Chondrocyte (in vitro differentiated cells): ENCODE measurements at regions not wholly inside any gene's neighbourhood (a gene's known extent, or its start where the extent isn't known, plus 50 kb on each side); places are given as distances from the start of the nearest gene placed in this dataset.

Experiments
- DNase-seq: peaks from one replicate; pipeline ENCODE4 v3.0.0; 2021; ENCODE audit warnings: mixed read lengths, low spot score
- H3K27ac Mint-ChIP-seq: one replicate; pipeline ENCODE4 v1.8.0; 2021; ENCODE audit warnings: mild to moderate bottlenecking, moderate library complexity, mixed read lengths; ENCODE audit not compliant: unreplicated experiment
- H3K27me3 Mint-ChIP-seq: 2 replicates; pipeline ENCODE4 v1.8.0; 2021; ENCODE audit warnings: low read depth, mixed read lengths
- H3K36me3 Mint-ChIP-seq: 2 replicates; pipeline ENCODE4 v1.8.0; 2021; ENCODE audit warnings: low read depth, mixed read lengths
- H3K4me1 Mint-ChIP-seq: 2 replicates; pipeline ENCODE4 v1.8.0; 2021; ENCODE audit warnings: low read depth, mild to moderate bottlenecking, mixed read lengths
- H3K4me3 Mint-ChIP-seq: one replicate; pipeline ENCODE4 v1.8.0; 2021; ENCODE audit warnings: mild to moderate bottlenecking, moderate library complexity, mixed read lengths; ENCODE audit not compliant: unreplicated experiment
- H3K9me3 Mint-ChIP-seq: 2 replicates; pipeline ENCODE4 v1.8.0; 2021; ENCODE audit warnings: low read depth, mixed read lengths
- TF ChIP-seq, protein P1 (sequence below): fragments of 200-600 bp; sonication (generic); IDR thresholded peaks from 2 replicates; pipeline ENCODE4 v1.5.0; 2021; ENCODE audit warnings: antibody characterized with exemption, mild to moderate bottlenecking, moderate library complexity

DNA sequence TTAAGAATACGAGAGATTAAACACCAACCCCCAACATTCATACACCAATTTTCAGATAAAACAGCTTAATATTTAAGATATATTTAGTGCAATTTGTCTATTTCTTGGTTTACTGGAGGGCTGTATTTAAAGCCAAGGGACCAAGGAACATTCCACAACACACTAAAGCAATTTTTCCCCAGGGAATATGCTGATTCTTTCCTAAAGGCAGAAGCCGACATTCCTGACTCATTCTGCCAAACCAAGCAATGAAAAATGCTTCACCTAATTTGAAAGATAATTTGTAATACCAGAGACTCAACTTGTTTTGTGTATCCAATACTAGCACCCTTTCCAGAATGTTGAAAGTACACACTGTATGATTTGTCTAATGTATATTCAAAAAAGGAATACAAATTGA lies 1267.6 kb upstream of the PIK3C3 start:
- H3K27ac Mint-ChIP-seq: no peak overlapping the region
- no peak for DNase-seq
- H3K4me1 Mint-ChIP-seq: peaks cover 8% of the 10 kb centered on the region
- no peaks in the 10 kb centered on the region for H3K36me3 Mint-ChIP-seq
- H3K27me3 Mint-ChIP-seq: no peaks in the 10 kb centered on the region
- TF ChIP-seq, protein P1, sequence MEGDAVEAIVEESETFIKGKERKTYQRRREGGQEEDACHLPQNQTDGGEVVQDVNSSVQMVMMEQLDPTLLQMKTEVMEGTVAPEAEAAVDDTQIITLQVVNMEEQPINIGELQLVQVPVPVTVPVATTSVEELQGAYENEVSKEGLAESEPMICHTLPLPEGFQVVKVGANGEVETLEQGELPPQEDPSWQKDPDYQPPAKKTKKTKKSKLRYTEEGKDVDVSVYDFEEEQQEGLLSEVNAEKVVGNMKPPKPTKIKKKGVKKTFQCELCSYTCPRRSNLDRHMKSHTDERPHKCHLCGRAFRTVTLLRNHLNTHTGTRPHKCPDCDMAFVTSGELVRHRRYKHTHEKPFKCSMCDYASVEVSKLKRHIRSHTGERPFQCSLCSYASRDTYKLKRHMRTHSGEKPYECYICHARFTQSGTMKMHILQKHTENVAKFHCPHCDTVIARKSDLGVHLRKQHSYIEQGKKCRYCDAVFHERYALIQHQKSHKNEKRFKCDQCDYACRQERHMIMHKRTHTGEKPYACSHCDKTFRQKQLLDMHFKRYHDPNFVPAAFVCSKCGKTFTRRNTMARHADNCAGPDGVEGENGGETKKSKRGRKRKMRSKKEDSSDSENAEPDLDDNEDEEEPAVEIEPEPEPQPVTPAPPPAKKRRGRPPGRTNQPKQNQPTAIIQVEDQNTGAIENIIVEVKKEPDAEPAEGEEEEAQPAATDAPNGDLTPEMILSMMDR: no peak
- no peaks in the 10 kb centered on the region for H3K9me3 Mint-ChIP-seq
- no peak overlapping the region for H3K4me3 Mint-ChIP-seq

DNA sequence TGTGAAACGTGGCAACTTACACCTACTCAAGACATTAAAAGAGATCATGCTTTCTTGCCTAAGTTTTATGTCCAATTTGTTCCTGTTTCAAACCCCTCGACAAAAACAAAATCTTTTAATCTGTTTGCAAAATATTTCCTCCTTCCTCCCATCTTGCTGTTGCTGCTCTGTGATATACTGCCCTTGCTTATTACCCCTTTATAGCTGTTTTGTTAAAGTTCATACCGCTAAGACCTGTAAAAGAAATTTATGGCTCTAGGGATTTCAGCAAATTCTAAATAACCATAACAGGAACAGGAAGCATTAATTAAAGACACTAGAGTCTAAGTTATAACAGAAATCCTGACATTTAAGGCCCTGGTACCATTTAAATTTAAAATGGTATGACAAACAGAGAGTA lies 1268.2 kb upstream of the PIK3C3 start:
- no peak overlapping the region for H3K27ac Mint-ChIP-seq
- no peak overlapping the region for H3K4me3 Mint-ChIP-seq
- H3K9me3 Mint-ChIP-seq: no peaks in the 10 kb centered on the region
- no peak for DNase-seq
- TF ChIP-seq, protein P1: no peak
- H3K27me3 Mint-ChIP-seq: no peaks in the 10 kb centered on the region
- no peaks in the 10 kb centered on the region for H3K36me3 Mint-ChIP-seq
- peaks cover 8% of the 10 kb centered on the region for H3K4me1 Mint-ChIP-seq

DNA sequence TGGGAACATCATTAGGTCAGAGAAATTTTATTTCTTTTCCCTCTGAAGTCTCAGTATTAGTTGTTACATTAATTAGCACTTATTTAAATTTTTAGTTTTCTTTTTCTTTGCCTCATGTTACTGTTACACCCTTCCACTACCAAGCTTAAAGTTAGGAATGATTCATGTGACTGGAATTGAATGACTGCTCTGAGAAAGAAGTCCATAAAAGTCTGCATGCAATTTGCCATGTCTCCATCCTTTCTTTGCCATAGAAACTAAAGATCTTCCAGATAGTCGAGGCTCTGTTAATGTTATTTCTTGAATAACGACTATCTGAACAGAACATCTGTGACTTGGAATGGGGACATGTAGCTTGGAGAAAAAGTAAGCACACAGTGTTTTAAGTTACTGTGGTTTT lies 1269.8 kb upstream of the PIK3C3 start:
- H3K27ac Mint-ChIP-seq: no peak overlapping the region
- H3K4me3 Mint-ChIP-seq: no peak overlapping the region
- no peaks in the 10 kb centered on the region for H3K9me3 Mint-ChIP-seq
- H3K27me3 Mint-ChIP-seq: no peaks in the 10 kb centered on the region
- no peak for DNase-seq
- H3K4me1 Mint-ChIP-seq: peaks cover 8% of the 10 kb centered on the region
- H3K36me3 Mint-ChIP-seq: no peaks in the 10 kb centered on the region
- TF ChIP-seq, protein P1: no peak

DNA sequence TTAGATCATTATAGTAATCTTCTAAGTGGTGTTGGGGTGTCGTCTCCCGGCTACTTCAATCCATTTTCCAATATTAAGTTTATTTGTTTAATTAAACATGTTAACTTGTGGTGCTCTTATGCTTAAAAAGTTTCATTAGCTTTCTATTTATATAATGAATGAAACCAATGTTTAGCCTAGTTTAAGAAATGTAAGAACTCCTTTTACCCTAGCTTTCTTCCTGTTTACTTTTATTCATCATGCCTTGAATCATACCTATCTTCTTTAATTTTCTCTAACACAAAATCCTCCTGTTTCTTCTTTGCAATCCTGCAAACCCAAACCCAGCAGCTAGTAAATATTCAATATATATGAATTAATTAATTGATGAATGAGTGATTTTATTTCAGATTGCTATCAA lies 1276.7 kb upstream of the PIK3C3 start:
- Mint-ChIP-seq H3K27ac (no peak overlapping the region), H3K36me3 (no peaks in the 10 kb centered on the region), H3K4me3 (no peak overlapping the region), H3K27me3 (no peaks in the 10 kb centered on the region), H3K9me3 (peaks cover 2% of the 10 kb centered on the region), H3K4me1 (no peaks in the 10 kb centered on the region)
- TF ChIP-seq, protein P1: no peak
- DNase-seq: no peak

DNA sequence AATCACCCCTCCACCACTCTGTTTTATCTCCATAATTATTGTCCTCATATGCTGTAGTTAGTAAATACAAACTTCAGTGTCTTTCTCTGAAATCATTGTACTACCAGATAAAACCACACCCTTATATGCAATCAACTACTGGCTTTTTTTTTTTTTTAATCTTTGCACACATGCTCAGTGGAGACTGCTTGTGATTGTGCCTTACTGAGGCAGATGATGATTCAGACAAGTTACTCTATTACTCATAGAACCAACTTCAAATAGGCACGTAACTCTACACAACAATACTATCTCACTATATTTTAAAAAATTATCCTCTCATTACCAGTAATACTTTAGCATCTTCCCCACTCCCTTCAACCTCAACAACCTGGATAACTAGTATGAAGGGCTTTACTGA lies 1278.4 kb upstream of the PIK3C3 start:
- Mint-ChIP-seq H3K4me1 (no peaks in the 10 kb centered on the region), H3K4me3 (no peak overlapping the region), H3K36me3 (no peaks in the 10 kb centered on the region), H3K9me3 (peaks cover 2% of the 10 kb centered on the region), H3K27me3 (no peaks in the 10 kb centered on the region), H3K27ac (no peak overlapping the region)
- no peak for DNase-seq
- TF ChIP-seq, protein P1: no peak
